OCI-M2 (cell line): ENCODE measurements at regions not wholly inside any gene's neighbourhood (a gene's known extent, or its start where the extent isn't known, plus 50 kb on each side); places are given as distances from the start of the nearest gene placed in this dataset.

Source experiments
- DNase-seq: peaks from one replicate; lab custom pipeline; 2025; ENCODE audit not compliant: unreplicated experiment; lab: John Stamatoyannopoulos, UW

DNA sequence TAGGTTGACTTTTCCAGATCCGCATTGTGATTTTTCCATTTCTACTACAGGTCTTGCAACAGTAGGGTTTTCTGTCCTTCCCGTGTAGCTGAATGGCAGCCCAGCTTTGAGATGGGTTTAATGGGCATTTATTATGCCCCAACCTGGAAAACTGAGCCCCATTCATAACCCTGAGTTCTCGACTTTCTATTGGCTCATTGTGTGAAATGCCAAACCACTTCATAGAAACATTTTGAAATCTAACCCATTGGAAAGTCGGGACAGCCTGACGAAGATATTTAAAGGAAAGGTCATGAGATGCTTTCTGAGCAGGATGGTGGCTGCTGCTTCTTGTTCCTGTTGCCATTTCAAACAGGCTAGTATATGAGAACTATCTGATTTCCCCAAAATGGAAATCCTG is 203.5 kb downstream of the ZFP36L2 start:
- no peak for DNase-seq

DNA sequence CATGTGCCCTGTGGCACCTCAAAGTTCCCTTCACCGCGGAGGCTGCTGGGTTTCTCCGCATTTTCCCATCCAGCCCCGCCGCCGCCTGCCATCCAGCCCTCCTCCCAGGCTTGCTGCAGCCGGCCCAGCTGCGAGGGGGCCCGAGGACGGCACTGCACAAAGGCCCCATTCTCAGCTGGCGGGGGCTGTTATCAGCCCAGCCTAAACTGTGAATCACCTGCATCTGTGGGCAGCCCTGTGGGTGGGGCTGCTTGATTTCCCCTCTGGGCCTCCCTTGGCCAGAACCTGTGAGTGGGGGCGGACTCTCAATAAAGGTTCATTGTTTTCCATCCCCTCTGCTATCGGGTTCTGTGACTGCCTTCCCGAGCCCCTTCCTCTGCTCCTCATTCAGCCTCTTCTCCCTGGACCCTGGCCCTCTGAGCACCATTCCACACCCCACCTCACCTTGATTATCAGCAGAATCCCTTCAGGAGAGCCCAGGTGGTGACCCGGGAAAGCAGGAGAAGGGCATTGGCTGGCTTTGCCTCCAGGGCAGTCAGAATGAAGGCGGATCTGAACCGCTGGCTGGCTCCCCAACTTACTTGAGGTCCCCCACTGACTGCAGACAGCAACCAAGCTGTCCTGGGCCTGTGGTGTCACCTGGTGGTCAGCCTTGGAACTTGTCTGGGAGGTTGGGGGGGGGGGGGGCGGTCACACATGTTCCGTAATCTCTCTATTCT is 204.5 kb downstream of the ZFP36L2 start:
- no peak for DNase-seq

DNA sequence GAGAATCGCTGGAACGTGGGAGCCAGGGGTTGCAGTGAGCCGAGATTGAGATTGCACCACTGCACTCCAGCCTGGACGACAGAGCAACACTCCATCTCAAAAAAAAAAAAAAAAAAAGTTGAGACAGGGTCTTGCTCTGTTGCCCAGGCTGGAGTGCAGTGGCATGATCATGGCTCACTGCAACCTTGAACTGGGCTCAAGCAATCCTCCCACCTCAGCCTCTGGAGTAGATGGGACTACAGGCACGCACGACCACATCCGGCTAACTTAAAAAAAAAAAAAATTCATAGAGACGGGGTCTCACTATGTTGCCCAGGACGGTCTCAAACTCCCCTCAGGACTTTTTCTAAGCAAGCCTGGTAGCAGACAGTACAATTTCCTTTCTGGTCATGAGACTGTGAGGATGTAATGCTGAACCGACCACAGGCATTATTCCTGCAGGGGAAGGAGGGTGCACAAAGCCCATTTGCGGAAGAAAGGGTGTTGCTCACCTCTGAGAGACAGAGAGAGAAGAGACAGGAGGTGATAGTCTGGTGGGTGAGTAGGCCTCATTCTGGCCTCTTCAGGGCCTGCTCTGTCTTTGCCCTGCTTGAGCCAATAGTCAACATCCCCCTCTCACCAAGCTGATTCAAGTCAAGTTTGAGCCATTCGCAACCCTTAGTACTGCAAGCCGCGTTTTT is 205.3 kb downstream of the ZFP36L2 start:
- DNase-seq = no peak

DNA sequence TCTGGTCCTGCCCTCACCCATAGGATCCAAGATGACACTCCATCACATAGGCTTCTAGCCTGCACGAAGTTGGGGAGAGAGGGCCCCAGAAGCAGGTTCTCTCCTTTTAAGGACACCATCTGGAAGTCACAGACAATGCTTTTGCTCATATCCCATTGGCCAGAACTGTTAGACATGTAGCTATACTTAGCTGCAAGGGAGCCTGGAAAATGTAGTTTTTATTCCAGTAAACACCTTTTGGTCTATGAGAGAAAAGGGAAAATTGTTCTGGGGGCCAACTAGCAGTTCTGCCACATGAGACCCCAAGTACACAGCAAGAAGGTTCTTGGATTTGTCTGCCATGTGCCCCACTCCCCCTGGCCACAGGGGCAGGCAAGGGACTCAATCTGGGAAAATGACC is 206.1 kb downstream of the ZFP36L2 start:
- DNase-seq = no peak

DNA sequence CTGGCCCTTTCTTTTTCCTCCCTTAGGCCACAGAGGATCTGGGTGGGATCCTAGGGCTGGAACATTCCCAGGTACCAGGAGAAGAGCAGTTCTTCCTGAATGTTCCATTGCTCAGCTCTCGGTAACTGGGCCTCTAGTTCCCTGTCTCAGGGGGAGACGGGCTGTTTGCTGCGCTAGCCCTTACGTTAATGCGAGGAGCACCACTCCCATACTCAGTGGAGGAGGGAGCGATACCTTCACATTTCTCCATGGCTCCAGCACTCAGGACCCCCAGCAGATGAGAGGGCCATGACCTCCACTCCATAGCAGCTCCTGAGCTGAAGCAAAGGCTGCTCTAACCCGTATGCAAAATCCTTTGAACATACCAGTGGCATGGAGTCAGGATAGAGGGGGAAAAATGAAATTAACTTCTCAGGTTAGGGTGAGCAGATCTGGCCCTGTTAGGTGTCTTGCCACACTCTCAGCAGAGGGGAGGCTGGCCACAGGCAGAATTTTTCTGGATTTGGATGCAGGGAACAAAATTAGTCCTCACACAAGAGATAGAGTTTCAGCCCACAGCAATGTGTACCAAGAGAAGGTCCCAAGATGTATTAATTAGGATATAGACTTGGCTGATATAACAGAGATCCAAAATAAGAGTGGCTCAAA is 206.7 kb downstream of the ZFP36L2 start:
- no peak for DNase-seq

DNA sequence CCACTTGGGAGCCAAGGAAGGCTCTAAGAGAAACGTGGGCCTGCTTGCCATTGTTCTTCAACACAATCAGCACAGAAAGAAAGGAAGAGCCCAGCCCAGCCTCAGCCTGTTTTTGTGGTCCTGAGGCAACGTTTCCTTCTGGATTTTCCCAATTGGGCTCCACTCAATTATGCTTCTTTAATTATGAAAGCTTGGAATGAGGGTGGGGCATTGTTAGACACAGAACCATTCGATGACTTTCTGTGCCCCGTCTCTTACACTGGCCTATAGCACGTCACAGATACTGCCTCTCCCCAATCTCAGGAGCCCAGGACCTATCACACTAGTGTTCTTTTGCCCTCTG is 207.4 kb downstream of the ZFP36L2 start:
- no peak for DNase-seq

DNA sequence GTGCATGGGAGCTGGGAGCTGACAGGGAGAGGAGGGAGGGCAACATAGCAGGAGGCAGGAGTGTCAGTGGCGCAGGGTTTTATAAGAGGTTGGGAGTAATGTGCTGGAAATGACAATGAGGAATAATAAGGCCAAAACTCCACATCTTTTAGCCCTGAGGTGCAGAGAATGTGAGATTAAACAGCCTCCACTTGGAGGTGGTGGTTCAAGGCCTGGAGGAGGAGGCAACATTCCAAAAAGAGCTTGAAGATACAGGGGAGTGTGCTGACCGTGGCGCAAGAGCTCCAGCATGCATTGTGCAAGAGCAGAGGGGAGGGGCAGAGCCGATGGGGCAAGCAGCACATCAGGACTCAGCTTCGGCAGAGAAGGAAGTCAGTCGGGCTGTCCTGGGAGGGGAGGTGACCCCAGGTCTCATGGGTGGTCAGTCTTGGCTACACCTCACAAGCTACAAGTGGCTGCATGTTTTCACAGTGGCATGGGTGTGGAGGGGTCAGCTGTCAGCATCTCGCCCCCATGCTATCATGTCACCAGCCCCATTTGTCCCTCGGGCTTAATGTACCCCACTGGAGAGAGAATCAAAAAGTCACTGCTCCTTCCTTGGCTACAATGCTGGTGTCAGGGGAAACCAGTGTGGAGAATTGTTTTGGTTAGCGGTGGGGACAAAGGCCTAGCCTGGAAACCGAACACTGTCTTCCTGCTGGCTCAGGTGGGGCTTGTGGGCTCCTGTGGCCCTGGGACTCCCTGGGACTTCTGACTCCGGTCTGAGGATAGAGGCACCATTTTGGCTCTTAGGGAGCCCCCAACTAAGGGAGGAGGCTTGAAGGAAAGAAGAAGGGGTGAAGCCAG is 208.0 kb downstream of the ZFP36L2 start:
- DNase-seq = no peak

DNA sequence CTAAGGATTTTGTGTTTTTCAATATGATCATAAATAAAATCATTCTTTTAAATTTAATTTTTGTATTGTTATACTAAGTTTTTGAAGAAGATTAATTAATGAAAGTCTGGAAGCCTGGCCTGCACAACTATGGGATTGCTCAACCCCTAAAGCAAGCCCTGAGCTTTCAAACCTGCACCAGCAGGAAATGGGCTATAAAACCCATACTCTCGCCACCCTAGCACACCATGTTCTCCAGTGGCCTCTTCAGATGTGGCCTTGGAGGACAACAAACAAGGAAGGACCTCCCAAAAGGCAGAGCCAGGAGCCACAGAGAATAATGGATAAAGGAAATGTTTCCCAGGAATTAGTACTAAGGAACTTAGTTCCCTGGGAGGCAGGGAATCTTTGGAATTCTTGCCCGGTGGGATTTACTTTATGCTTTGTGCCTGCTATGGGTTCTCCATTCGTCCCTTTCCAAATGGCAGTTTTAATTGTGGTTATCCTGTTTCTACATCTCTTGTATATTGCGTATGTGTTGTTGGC is 212.5 kb downstream of the ZFP36L2 start:
- DNase-seq = no peak

DNA sequence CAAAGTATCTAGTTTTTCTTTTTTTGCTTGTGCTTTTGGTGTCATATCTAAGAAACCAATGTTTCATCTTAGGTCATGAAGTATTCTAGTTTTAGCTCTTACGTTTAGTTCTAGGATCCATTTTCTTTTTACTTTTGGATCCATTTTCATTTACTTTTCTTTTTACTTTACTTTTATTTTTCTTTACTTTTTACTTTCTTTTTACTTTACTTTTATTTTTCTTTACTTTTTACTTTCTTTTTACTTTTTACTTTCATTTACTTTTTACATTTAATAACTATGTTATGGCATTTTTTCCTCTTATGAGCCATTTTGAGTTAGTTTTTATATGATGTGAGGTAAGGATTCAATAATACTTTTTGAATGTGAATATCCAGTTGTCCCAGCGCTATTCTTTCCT is 213.4 kb downstream of the ZFP36L2 start:
- no peak for DNase-seq

DNA sequence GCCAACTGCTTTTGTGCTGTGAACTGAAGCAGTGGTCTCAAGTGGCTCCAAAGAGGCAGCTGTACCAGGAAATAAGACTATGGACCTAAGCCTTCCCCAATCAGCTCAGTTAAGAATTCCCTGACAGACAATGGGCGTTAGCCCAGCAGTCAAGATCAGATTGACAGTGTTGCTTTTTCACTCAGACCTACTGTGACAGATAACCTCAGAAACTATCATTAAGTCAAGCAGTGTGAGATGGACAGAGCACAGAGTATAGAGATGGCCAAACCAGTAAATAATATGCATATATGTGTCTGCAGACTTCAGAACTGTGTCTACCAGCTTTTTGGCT is 215.3 kb downstream of the ZFP36L2 start:
- no peak for DNase-seq

DNA sequence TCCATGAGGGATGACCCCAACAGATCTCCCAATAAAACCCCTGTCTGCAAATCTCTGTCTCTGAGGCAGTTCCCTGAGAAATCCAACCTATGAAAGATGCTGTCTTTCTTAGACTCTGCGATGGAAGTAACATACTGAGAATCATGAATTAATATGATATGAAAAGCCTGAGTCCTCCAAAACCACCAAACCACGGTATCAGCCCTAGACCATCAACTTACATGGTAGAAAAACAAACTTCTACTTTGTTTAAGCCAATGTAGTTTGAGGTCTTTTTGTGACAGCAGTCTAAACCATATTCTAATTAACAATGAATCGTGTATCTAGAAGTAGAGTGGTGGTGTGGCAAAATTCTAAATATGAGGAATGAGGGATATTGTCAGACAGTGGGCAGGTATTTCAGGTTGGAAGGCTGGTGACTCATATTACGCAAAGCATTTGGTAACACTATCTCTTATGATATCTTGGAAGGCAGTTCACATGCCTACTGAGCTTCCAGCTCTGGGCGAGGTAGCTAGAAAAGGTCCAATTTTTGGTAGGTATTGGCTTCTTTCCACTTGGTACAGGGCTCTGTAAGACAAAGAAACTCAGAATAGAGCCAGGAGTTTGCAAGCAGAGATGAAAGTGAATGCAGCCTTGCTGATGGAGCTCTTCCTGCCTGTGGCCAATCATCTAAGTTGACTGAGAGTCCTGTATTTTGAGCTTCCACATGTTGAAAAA is 215.8 kb downstream of the ZFP36L2 start:
- DNase-seq = no peak

DNA sequence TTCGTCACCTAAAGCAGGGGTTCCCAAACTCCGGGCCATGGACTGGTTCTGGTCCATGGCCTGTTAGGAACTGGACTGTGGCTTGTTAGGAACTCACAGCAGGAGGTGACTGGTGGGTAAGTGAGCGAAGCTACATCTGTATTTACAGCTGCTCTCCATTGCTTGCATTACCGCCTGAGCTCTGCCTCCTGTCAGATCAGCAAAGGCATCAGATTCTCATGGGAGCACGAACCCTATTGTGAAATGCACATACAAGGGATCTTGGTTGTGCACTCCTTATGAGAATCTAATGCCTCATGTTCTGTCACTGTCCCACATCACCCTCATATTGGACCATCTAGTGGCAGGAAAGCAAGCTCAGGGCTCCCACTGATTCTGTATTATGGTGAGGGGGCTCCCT is 217.0 kb downstream of the ZFP36L2 start:
- DNase-seq = no peak

DNA sequence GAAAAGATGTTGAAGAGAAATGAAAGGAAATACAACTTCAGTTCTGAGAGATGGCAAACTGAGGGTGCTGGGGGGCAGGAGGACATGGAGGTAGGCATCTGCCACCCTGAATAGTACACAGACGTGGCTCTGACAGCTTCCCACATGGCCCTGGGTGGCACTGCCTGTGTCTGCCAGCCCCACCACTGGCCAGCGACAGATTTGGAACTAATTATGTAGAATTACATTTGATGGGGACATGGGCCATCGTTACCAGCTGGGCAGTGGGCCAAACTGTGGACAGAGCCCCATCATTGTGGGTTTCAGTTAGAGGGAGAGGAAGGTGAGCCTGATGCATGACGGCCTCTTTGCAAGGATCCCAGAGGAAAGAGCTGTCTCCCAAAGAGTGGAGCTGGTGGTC is 216.0 kb upstream of the HAAO start:
- DNase-seq = no peak

DNA sequence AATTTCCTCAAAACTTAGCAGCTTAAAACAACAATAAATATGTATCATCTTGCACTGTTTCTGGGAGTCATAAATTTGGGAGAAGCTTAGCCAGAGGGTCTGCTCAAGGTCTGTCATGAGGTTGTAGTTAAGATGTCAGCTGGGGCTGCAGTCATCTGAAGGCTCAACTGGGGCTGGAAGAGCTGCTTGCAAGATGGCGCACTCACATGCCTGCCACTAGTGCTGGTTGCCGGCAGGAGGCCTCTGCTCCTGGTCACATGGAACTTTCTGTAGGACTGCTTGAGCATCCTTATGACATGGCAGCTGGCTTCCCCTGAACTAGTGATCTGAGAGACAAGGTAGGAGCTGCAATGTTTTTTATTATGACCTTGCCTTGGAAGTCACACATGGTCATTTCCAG is 215.5 kb upstream of the HAAO start:
- DNase-seq = no peak

DNA sequence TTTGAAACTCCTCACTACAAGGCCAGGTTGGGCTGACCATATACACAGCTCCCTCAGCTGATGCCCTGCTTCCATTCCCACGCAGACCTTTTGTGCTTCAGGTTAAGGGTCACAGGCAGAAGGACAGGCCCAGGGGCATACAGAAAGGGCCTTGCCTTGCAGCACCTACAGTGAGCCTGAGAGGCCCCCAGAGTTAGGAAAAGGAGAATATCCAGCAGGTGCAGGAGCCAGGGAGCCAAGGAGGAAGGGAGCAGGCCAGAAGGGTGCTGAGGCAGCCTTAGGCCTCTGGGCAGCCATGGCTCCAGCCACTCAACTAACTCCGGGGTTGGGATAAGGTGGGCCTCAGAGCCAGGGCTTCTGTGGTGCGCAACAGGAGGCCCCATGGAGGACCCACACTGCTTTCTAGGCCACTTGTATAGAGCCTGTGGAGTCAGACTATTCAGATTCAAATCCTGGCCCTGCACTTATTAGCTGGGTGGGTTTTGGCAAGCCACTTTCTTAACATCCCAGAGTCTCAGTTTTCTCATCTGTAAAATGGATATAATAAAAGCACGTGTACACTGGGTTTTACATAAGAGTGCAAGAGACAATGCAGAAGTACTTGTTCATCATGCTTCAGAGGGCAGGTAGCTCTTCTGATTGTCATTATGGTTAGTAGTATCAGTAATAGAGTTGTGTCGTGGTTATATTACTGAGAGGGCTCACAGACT is 214.6 kb upstream of the HAAO start:
- DNase-seq = no peak

DNA sequence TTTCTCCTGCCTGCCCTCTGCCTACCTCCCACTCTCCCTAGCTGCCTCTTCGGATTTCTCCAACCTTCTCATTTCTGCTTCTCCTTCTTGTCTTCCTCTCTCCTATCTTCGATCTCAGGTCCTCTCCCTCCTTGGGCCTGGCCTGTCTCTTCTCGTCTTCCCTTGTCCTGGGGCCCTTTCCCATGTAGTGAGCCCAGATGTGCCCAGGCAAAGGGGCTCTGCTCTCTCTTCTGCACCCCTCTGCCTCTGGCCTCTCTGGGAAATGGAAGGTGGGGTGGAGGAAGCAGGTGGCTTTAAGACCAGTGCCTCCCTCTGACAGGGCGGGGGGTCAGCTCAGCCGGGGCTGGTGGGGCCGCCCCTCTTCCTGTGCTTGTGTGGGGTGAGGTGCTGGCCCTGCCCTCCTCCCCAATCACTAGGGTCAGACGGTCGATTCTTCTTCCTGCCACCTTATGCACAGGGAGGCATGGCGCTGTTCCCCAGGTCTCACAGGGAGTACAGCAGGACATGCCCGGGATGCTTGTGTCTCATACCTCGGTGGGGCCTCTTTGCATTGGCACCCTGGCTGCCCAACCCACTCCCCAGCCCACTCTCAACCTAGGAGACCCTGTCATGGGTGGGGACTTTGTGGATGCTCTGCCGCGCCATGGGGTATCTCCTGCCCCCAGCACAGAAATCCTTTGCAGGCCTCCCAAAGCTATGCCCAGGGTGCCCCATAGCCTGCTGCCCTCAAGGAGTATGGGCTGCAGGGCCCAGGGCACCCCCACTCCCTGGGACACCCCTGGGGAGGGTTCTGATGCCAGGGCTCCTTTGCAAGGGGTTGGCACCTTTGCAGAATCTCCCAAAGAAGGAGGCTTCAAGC is 213.8 kb upstream of the HAAO start:
- no peak for DNase-seq

DNA sequence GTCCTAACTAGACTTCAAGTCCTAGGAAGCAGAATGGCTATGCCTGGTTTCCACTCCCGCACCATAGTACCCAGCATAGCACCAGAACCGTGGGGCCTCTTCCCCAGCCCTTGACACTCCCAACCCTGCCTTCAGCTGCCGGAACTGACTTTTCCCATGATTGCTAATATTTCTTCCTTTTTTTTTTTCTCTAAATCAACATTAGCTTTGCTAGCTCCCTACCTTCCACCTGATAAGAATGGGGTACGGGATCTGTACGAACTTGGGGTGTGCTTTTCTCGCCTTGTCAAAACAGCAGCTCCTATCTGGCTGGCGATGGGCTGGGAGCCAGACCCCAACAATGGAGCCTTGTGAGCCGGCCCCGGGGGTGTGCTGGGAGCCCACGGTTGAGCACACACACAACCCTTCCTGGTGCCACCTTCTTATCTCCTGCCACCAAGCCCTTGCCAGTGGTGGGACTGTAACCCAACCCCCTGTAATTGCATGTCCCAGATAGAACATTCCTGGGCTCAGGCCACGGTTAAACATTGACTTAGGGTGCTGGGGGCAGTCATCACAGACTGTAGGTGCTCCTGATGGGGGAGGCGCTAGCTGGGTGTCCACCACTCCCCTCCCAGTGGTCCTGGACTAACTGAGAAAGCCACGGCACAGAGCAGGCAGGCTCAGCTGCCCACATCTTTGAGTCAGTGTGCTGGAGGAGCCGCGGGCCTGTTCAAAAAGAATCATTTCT is 213.0 kb upstream of the HAAO start:
- DNase-seq = no peak

DNA sequence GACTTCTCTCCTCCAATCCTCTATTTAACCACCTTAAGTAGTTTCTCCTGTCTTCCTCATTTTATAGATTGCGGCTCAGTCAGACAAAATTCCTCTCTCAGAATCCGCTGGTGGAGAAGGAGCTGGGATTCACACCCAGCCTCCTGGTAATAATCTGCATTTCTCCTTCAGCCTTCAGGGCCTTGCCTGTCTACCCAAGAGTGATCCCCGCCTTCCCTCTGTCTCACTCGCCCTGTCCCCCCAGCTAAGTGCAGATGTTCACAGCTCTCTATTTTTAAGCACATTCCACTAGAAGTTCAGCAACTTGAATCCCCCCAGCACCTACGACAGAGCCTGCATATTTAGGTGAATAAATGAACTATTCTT is 212.5 kb upstream of the HAAO start:
- DNase-seq = no peak
